ENCODE measurements at regions not wholly inside any gene's neighbourhood (a gene's known extent, or its start where the extent isn't known, plus 50 kb on each side); places are given as distances from the start of the nearest gene placed in this dataset.

- TF ChIP-seq, protein P1, sequence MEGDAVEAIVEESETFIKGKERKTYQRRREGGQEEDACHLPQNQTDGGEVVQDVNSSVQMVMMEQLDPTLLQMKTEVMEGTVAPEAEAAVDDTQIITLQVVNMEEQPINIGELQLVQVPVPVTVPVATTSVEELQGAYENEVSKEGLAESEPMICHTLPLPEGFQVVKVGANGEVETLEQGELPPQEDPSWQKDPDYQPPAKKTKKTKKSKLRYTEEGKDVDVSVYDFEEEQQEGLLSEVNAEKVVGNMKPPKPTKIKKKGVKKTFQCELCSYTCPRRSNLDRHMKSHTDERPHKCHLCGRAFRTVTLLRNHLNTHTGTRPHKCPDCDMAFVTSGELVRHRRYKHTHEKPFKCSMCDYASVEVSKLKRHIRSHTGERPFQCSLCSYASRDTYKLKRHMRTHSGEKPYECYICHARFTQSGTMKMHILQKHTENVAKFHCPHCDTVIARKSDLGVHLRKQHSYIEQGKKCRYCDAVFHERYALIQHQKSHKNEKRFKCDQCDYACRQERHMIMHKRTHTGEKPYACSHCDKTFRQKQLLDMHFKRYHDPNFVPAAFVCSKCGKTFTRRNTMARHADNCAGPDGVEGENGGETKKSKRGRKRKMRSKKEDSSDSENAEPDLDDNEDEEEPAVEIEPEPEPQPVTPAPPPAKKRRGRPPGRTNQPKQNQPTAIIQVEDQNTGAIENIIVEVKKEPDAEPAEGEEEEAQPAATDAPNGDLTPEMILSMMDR (IDR thresholded peaks at IDR 0.05): no peak
- H3K36me3 ChIP-seq: no peaks in the 10 kb centered on the region
- no peak overlapping the region for H3K27ac ChIP-seq
- H3K27me3 ChIP-seq: no peaks in the 10 kb centered on the region
- H3K4me3 ChIP-seq: no peak overlapping the region
- ATAC-seq (no peak), DNase-seq (no peak), FAIRE-seq (no peak)
- intact Hi-C loops (cut with DNase I): no loop called here
- WGBS, 2 donors: 72 to 80% methylated on average over 2 of the region's 2 CpGs
- no peaks in the 10 kb centered on the region for H3K9me3 ChIP-seq
- no peaks in the 10 kb centered on the region for H3K4me1 ChIP-seq
These were observed 226.2 kb downstream of the POLR1F start for GRCh38 chr7:19482628-19483027.

- Histone ChIP-seq H3K36me3 (no peaks in the 10 kb centered on the region), H3K4me3 (no peak overlapping the region), H3K27me3 (no peaks in the 10 kb centered on the region), H3K9me3 (no peaks in the 10 kb centered on the region), H3K4me1 (no peaks in the 10 kb centered on the region), H3K27ac (no peak overlapping the region)
- ATAC-seq (no peak), FAIRE-seq (no peak), DNase-seq (no peak)
- intact Hi-C loops (cut with DNase I): no loop called here
- 57 to 77% methylated on average over 3 of the region's 3 CpGs for WGBS, 2 donors
- TF ChIP-seq, protein P1 (IDR thresholded peaks at IDR 0.05): no peak
These were observed 228.5 kb downstream of the POLR1F start for GRCh38 chr7:19480383-19480782.

DNA sequence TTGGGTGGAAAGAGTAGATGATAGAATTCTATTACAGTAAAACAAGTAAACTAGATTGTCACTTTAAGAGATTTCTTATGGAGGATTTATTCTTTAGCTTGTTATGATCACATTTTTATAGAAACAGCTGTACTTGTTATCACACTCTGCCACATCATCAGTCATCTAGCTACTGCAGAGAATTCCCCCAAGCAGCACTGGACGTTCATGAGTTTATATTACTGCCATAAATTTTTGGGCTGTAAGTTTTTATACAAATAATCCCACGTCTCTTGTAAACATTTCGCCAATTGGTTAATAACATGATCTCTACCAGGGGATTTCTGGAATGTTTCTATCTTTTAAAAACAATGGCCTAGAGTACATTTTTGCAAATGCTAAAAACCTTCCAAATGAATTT, 238.8 kb downstream of the POLR1F start:
- Histone ChIP-seq H3K36me3 (no peaks in the 10 kb centered on the region), H3K4me1 (no peaks in the 10 kb centered on the region), H3K27me3 (no peaks in the 10 kb centered on the region), H3K27ac (no peak overlapping the region), H3K4me3 (no peak overlapping the region), H3K9me3 (no peaks in the 10 kb centered on the region)
- FAIRE-seq (no peak), ATAC-seq (no peak), DNase-seq (no peak)
- WGBS, 2 donors: 22 to 36% methylated on average over 3 of the region's 3 CpGs
- intact Hi-C loops (cut with DNase I): no loop called here
- TF ChIP-seq, protein P1 (IDR thresholded peaks at IDR 0.05): no peak

DNA sequence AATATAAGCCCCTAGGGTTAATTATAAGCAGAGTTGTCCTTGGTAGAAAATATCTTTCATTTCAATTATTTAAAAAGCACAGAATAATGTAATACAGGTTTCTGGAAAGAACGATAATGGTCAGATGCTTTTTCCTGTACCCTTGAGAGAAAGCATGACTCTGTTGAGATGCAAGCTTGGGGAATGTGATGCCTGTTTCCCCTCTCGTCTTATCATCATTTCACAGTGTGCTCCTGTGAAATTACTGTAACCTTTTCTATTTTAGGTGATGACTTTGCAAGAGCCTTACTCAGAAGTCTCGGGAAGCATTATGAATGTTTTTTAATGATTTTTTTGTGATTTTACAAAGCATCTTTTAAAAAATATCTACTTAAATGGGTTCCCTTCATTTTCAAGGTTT, 243.0 kb downstream of the POLR1F start:
- Histone ChIP-seq H3K9me3 (no peaks in the 10 kb centered on the region), H3K27ac (no peak overlapping the region), H3K4me1 (no peaks in the 10 kb centered on the region), H3K36me3 (no peaks in the 10 kb centered on the region), H3K27me3 (no peaks in the 10 kb centered on the region), H3K4me3 (no peak overlapping the region)
- 38 to 49% methylated on average over 3 of the region's 3 CpGs for WGBS, 2 donors
- TF ChIP-seq, protein P1 (IDR thresholded peaks at IDR 0.05): no peak
- DNase-seq (no peak), FAIRE-seq (no peak), ATAC-seq (no peak)
- intact Hi-C loops (cut with DNase I): no loop called here

DNA sequence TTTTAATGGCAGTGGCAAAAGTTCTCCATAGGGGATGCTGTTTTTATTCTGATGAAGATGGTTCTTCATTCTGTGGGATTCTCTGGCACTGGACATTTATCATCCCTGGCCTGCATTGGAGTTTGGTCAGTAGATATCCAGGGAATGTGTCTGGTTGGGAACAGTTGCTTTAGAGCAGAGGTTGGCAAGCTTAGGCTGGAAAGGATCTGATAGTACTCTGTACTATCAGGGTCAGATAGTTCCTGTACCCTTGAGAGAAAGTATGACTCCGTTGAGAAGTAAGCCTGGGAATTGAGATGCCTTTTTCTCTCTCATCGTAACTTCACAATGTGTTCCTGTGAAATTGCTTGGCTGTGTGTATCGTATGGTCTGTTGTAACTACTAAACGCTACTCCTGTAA, 244.1 kb downstream of the POLR1F start:
- TF ChIP-seq, protein P1 (IDR thresholded peaks at IDR 0.05): no peak
- Histone ChIP-seq H3K27ac (no peak overlapping the region), H3K36me3 (no peaks in the 10 kb centered on the region), H3K9me3 (no peaks in the 10 kb centered on the region), H3K27me3 (no peaks in the 10 kb centered on the region), H3K4me3 (no peak overlapping the region), H3K4me1 (no peaks in the 10 kb centered on the region)
- intact Hi-C loops (cut with DNase I): no loop called here
- ATAC-seq (no peak), FAIRE-seq (no peak), DNase-seq (no peak)
- WGBS, 2 donors: 65 to 78% methylated on average over 4 of the region's 4 CpGs
